Psoas muscle (tissue), 7 donors: ENCODE measurements at regions not wholly inside any gene's neighbourhood (a gene's known extent, or its start where the extent isn't known, plus 50 kb on each side); places are given as distances from the start of the nearest gene placed in this dataset.
"Not testable (repeated sequence)": the region's sequence is repeated elsewhere in the genome, so short reads cannot be mapped to it uniquely, and the experiment has no call there.

Experiments used
- ATAC-seq, 4 donors: fragments of 200-7000 bp; cut with Tn5 transposase; one replicate each; pipeline ENCODE4 v1.9.1; 2020; ENCODE audit warnings: moderate library complexity in 3 of 4, mild to moderate bottlenecking in 2 of 4
- DNase-seq, 2 donors: peaks; one replicate each; pipeline ENCODE4 v3.0.0-alpha.2; 2020
- H3K27ac ChIP-seq: fragments of 200-600 bp; one replicate; pipeline ENCODE4 v1.8.0; 2022
- H3K27me3 ChIP-seq, 3 donors: fragments of 200-600 bp in 1 of 3; one replicate each; pipeline versions ENCODE4 v1.6.1 to v1.8.0; 2013 to 2022; ENCODE audit warnings: low read length in 2 of 3, mild to moderate bottlenecking in 2 of 3, moderate library complexity in 1 of 3; ENCODE audit not compliant: insufficient read depth in 3 of 3
- H3K36me3 ChIP-seq, 2 donors: fragments of 200-600 bp in 1 of 2; one replicate each; pipeline versions ENCODE4 v1.6.1 to v1.8.0; 2013 to 2022; ENCODE audit warnings: low read depth in 1 of 2, mild to moderate bottlenecking in 1 of 2, moderate library complexity in 1 of 2; ENCODE audit not compliant: insufficient read depth in 1 of 2
- H3K4me1 ChIP-seq: fragments of 200-600 bp; one replicate; pipeline ENCODE4 v1.8.0; 2022
- H3K4me3 ChIP-seq: fragments of 200-600 bp; one replicate; pipeline ENCODE4 v1.8.0; 2022; ENCODE audit warnings: mild to moderate bottlenecking
- H3K9me3 ChIP-seq: fragments of 200-600 bp; one replicate; pipeline ENCODE4 v1.8.0; 2022
- WGBS, 3 donors: extraction: QIAGEN DNeasy Blood & Tissue Kit; methylation state at CpG; one replicate each; pipeline versions ENCODE4 v1.1.6 to v1.1.7; 2013; 5-methylcytosine and 5-hydroxymethylcytosine counted together
- intact Hi-C, 2 donors: fragments of 100-400 bp; cut with DNase I; formaldehyde crosslinking; loops; one replicate each; pipeline versions ENCODE4 v1.11.0 to v1.14.2; 2022
- TF ChIP-seq, protein P1 (sequence below): fragments of 200-600 bp; IDR thresholded peaks from one replicate; pipeline ENCODE4 v1.8.0; 2022; ENCODE audit warnings: antibody characterized with exemption
- donor health status: healthy with polysubstance abuse.
- donor health status: DM: no; HTN: no; CAD: no; lungs with moderate emphysema.
- donor health status: Bipolar disorder and iron deficiency.
- donor health status: healthy.
- donor health status: DM: yes; HTN: yes; CAD: no.
- donor health status: DM: no; HTN: no; CAD: no.
- donor health status: DM: yes; HTN: yes; CAD: no.

DNA sequence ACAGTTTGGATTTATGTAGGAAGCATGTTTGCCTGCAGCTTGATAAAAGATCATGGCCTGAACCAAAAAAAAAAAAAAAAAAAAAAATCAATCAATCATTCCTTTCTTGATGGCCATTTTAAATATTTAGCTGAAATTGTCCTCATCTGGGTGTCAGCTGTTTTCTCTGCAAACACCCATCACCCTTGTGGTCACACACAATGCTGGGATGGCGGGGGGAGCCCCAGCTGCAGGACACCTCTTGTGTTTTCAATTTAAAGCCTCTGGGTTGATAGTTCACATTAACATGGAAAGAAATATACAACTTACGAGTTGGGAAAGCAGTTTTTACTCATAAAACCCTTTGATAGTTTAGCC lies 160.4 kb downstream of the ZFP64 start:
- WGBS, 3 donors, result 73 to 87% (median 77%) methylated on average over 2 of the region's 2 CpGs
- no peak overlapping the region for H3K27ac ChIP-seq
- H3K9me3 ChIP-seq, result no peaks in the 10 kb centered on the region

DNA sequence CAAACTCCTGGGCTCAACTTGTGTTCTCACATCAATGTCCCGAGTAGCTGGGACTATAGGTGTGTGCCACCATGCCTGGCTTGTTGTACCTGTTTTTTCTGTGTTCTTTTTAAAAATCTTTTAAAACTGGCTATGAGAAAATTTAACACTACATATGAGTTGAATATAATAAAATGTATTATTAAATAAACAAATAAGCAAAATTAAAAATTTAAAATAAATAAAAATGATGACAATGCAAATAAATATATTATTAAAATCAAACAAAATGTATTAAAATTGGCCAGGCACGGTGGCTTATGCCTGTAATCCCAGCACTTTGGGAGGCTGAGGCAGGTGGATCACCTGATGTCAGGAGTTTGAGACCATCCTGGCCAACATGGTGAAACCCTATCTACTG lies 162.4 kb downstream of the ZFP64 start:
- 87 to 95% (median 90%) methylated on average over 2 of the region's 2 CpGs for WGBS, 3 donors
- DNase-seq, H3K27me3 ChIP-seq, ATAC-seq, H3K4me1 ChIP-seq, H3K9me3 ChIP-seq, intact Hi-C loops, H3K4me3 ChIP-seq, H3K27ac ChIP-seq, H3K36me3 ChIP-seq: not testable (repeated sequence)

More for the DNA sequence above, 160.4 kb downstream of the ZFP64 start:
- ATAC-seq (no peak), DNase-seq (no peak)
- no peaks in the 10 kb centered on the region for H3K4me1 ChIP-seq
- intact Hi-C loops, result no loop called here
- H3K27me3 ChIP-seq, result no peaks in the 10 kb centered on the region
- H3K36me3 ChIP-seq, result no peaks in the 10 kb centered on the region
- H3K4me3 ChIP-seq, result no peak overlapping the region
- TF ChIP-seq, protein P1, sequence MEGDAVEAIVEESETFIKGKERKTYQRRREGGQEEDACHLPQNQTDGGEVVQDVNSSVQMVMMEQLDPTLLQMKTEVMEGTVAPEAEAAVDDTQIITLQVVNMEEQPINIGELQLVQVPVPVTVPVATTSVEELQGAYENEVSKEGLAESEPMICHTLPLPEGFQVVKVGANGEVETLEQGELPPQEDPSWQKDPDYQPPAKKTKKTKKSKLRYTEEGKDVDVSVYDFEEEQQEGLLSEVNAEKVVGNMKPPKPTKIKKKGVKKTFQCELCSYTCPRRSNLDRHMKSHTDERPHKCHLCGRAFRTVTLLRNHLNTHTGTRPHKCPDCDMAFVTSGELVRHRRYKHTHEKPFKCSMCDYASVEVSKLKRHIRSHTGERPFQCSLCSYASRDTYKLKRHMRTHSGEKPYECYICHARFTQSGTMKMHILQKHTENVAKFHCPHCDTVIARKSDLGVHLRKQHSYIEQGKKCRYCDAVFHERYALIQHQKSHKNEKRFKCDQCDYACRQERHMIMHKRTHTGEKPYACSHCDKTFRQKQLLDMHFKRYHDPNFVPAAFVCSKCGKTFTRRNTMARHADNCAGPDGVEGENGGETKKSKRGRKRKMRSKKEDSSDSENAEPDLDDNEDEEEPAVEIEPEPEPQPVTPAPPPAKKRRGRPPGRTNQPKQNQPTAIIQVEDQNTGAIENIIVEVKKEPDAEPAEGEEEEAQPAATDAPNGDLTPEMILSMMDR, result no peak

DNA sequence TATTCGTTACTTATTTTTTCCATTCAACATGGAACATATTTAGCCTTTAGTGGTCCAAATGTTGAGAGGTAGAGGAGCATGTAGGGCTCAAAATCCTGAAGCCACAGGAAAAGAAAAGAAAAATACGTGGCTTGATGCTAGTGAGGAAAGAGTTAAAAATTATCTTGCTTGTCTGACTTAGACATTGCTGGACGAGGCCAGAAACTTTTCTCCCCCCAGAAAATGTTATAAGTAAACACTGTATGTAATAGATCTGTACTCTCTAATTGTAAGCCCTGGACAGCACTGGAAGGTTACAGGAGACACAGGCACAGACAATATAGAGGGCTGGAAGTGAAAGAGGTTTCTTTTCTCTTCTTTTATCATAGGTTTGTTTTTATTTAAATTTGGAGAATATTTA lies 165.6 kb downstream of the ZFP64 start:
- no peak for ATAC-seq
- intact Hi-C loops, result no loop called here
- no peaks in the 10 kb centered on the region for H3K36me3 ChIP-seq
- H3K9me3 ChIP-seq, result no peaks in the 10 kb centered on the region
- WGBS, 3 donors, result 51 to 54% (median 53%) methylated on average over 3 of the region's 3 CpGs
- no peaks in the 10 kb centered on the region for H3K27me3 ChIP-seq
- TF ChIP-seq, protein P1, result no peak
- H3K27ac ChIP-seq, result no peak overlapping the region
- no peaks in the 10 kb centered on the region for H3K4me1 ChIP-seq
- H3K4me3 ChIP-seq, result no peak overlapping the region
- no peak for DNase-seq

DNA sequence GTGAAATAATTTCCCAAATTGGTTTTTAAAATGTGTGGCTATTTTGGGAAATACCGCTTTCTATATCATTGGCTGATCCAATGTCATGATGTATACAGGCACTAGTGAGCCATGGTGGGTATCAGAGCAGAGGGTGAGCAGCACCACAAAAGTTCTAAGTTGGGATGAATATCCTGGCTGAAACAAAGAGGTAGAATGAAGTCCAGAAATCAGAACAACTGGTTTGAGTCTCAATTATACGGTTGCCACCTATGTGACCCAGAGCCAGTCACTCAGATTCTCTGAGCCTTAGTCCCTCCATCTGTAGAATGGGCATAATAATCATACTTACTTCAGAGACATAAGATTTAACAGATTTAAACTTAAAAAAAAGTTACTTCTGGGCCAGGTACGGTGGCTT lies 172.3 kb downstream of the ZFP64 start:
- no peaks in the 10 kb centered on the region for H3K4me1 ChIP-seq
- WGBS, 3 donors, result 93 to 97% (median 96%) methylated on average over 3 of the region's 3 CpGs
- no peaks in the 10 kb centered on the region for H3K9me3 ChIP-seq
- H3K36me3 ChIP-seq, result no peaks in the 10 kb centered on the region
- ATAC-seq (no peak), DNase-seq (no peak)
- no peak overlapping the region for H3K27ac ChIP-seq
- TF ChIP-seq, protein P1, result no peak
- no peaks in the 10 kb centered on the region for H3K27me3 ChIP-seq
- H3K4me3 ChIP-seq, result no peak overlapping the region
- intact Hi-C loops, result no loop called here

DNA sequence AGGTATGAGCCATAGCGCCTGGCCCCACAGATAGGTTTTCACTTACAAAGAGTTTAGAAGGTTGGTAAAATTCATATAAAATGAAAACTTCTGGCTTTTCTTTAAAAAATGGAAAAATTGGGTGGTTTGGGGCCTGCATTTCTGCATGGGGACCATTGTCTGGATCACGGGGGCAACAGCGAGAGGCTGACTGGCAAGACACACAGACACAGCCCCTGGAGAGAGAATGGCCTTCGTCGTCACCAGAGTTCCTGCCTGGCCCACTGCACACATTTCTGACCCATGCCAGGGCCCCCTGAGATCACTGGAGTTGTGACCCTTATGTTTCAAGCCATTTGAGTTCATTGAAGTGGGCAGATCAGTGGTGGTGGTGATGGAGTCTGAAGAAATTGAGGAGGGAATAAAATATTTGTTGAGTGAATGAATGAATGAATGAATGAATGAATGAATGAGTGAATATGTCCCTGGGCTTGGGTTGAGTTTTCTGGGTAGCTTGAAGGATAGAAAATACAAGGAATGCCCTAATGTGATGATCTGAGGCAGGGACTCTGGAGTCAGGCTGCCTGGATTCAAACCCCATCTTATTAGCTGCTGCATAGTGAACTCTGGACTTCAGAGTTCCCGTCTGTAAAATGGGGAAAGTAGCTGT lies 173.8 kb downstream of the ZFP64 start:
- DNase-seq, result no peak
- H3K4me3 ChIP-seq, result no peak overlapping the region
- no peak overlapping the region for H3K27ac ChIP-seq
- H3K27me3 ChIP-seq, result no peaks in the 10 kb centered on the region
- no peaks in the 10 kb centered on the region for H3K4me1 ChIP-seq
- TF ChIP-seq, protein P1, result no peak
- intact Hi-C loops, result no loop called here
- 88 to 90% (median 90%) methylated on average over 6 of the region's 6 CpGs for WGBS, 3 donors
- no peak for ATAC-seq
- no peaks in the 10 kb centered on the region for H3K36me3 ChIP-seq
- no peaks in the 10 kb centered on the region for H3K9me3 ChIP-seq
